ENCODE measurements at regions not wholly inside any gene's neighbourhood (a gene's known extent, or its start where the extent isn't known, plus 50 kb on each side); places are given as distances from the start of the nearest gene placed in this dataset.
"Not testable (repeated sequence)": the region's sequence is repeated elsewhere in the genome, so short reads cannot be mapped to it uniquely, and the experiment has no call there.

- Histone ChIP-seq H3K4me3 (no peak overlapping the region), H3K79me2 (no peaks in the 10 kb centered on the region), H3K4me1 (ENCODE audit: insufficient read depth) (no peaks in the 10 kb centered on the region), H4K20me1 (ENCODE audit: insufficient read depth, poor library complexity, severe bottlenecking) (no peaks in the 10 kb centered on the region), H3K9me3 (ENCODE audit: low read depth) (no peaks in the 10 kb centered on the region), H3K36me3 (replicated peaks; ENCODE audit: insufficient read depth, low read depth) (no peaks in the 10 kb centered on the region), H2AFZ (no peak overlapping the region), H3K27me3 (no peaks in the 10 kb centered on the region), H3K27ac (no peak overlapping the region), H3K4me2 (no peak overlapping the region), H3K9me2 (replicated peaks; ENCODE audit: insufficient read depth) (no peaks in the 10 kb centered on the region)
- no peak for DNase-seq (ENCODE audit: low spot score)
- TF ChIP-seq EZH2 (IDR thresholded peaks at IDR 0.05; ENCODE audit: borderline replicate concordance) = no peak
- no peak for TF ChIP-seq EZH2phosphoT487 (IDR thresholded peaks at IDR 0.05; ENCODE audit: low read depth, severe bottlenecking, unreplicated experiment)
- no peak for TF ChIP-seq CTCF (IDR thresholded peaks at IDR 0.05; ENCODE audit: poor library complexity)
- 90% methylated on average over 33 of the region's 33 CpGs for WGBS (ENCODE audit: low lambda C conversion rate, missing lambda C conversion rate)
Measured at GRCh38 chr6:164085091-164086075, 670.9 kb downstream of the QKI start.

GRCh38 chr6:164079275-164079600, 664.7 kb downstream of the QKI start:
- Histone ChIP-seq H3K27ac (no peak overlapping the region), H3K79me2 (no peaks in the 10 kb centered on the region), H2AFZ (no peak overlapping the region), H3K4me3 (no peak overlapping the region), H3K4me2 (no peak overlapping the region), H3K9me2 (replicated peaks; ENCODE audit: insufficient read depth) (no peaks in the 10 kb centered on the region), H3K4me1 (ENCODE audit: insufficient read depth) (no peaks in the 10 kb centered on the region), H3K27me3 (no peaks in the 10 kb centered on the region), H4K20me1 (ENCODE audit: insufficient read depth, poor library complexity, severe bottlenecking) (no peaks in the 10 kb centered on the region), H3K36me3 (replicated peaks; ENCODE audit: insufficient read depth, low read depth) (no peaks in the 10 kb centered on the region), H3K9me3 (ENCODE audit: low read depth) (no peaks in the 10 kb centered on the region)
- 97% methylated on average over 6 of the region's 6 CpGs for WGBS (ENCODE audit: low lambda C conversion rate, missing lambda C conversion rate)
- TF ChIP-seq EZH2phosphoT487 (IDR thresholded peaks at IDR 0.05; ENCODE audit: low read depth, severe bottlenecking, unreplicated experiment) = no peak
- no peak for TF ChIP-seq EZH2 (IDR thresholded peaks at IDR 0.05; ENCODE audit: borderline replicate concordance)
- no peak for TF ChIP-seq CTCF (IDR thresholded peaks at IDR 0.05; ENCODE audit: poor library complexity)
- DNase-seq (ENCODE audit: low spot score) = no peak

DNA sequence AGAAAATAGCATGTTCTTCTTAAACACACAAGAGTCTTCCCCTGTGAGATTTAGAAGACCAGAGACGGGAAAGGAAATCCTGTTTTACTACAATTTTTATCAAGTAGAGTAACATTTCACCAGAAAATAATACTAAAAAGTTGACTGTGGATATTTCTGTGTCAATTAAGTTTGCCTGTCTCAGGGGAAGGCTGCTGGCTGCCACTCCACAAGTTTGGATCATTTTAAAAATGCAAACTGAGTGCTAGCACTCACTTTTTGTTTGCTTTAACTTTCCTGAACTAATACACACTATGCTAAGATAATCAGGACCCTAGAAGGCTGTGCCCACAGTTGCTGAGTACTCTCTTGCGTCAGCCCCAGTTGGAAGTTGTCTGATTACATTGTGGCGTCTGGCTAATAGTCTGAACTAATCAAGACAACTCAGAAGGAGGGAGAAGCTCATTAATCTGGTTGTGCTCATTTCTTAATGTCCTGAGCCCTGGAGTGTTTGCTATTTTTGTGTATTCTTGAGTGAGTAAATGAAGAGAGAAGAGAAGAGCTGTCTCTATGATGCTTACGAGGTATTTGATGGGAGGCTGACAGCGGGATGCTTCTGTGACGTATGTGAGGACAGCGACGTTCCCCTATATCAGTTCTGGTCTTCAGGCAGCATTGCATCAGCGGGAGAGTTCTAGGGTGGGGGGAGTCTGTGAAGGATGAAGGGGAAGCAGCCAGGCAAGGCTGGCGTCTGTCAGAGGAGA, 664.2 kb downstream of the QKI start:
- H3K27me3 ChIP-seq = no peaks in the 10 kb centered on the region
- no peaks in the 10 kb centered on the region for H3K79me2 ChIP-seq
- H3K9me3 ChIP-seq (ENCODE audit: low read depth) = no peaks in the 10 kb centered on the region
- H3K27ac ChIP-seq = no peak overlapping the region
- H3K4me1 ChIP-seq (ENCODE audit: insufficient read depth) = no peaks in the 10 kb centered on the region
- H3K4me2 ChIP-seq = no peak overlapping the region
- H4K20me1 ChIP-seq (ENCODE audit: insufficient read depth, poor library complexity, severe bottlenecking) = no peaks in the 10 kb centered on the region
- H3K4me3 ChIP-seq = no peak overlapping the region
- no peak for DNase-seq (ENCODE audit: low spot score)
- H3K36me3 ChIP-seq (replicated peaks; ENCODE audit: insufficient read depth, low read depth) = no peaks in the 10 kb centered on the region
- TF ChIP-seq EZH2 (IDR thresholded peaks at IDR 0.05; ENCODE audit: borderline replicate concordance) = no peak
- no peak for TF ChIP-seq CTCF (IDR thresholded peaks at IDR 0.05; ENCODE audit: poor library complexity)
- TF ChIP-seq EZH2phosphoT487 (IDR thresholded peaks at IDR 0.05; ENCODE audit: low read depth, severe bottlenecking, unreplicated experiment) = no peak
- H3K9me2 ChIP-seq (replicated peaks; ENCODE audit: insufficient read depth) = no peaks in the 10 kb centered on the region
- 66% methylated on average over 10 of the region's 10 CpGs for WGBS (ENCODE audit: low lambda C conversion rate, missing lambda C conversion rate)
- H2AFZ ChIP-seq = no peak overlapping the region

DNA sequence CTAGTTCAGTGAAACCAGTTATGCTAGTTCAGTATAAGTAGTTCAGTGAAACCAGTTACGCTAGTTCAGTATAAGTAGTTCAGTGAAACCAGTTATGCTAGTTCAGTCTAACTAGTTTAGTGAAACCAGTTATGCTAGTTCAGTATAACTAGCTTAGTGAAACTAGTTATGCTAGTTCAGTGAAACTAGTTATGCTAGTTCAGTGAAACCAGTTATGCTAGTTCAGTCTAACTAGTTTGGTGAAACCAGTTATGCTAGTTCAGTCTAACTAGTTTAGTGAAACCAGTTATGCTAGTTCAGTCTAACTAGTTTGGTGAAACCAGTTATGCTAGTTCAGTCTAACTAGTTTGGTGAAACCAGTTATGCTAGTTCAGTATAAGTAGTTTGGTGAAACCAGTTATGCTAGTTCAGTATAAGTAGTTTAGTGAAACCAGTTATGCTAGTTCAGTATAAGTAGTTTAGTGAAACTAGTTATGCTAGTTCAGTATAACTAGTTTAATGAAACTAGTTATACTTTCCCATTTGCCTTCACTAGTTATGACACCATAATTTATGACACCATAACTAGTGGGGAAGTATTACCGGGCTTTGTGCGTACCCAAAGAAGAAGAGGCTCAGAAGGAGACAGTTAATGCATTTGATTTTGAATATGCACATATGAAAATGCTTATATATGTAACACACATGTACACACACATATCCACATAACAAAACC, 662.5 kb downstream of the QKI start:
- H3K4me3 ChIP-seq; H3K9me2 ChIP-seq (replicated peaks; ENCODE audit: insufficient read depth); DNase-seq (ENCODE audit: low spot score); H2AFZ ChIP-seq; H3K27me3 ChIP-seq; H3K79me2 ChIP-seq; H3K9me3 ChIP-seq (ENCODE audit: low read depth); H4K20me1 ChIP-seq (ENCODE audit: insufficient read depth, poor library complexity, severe bottlenecking); H3K4me2 ChIP-seq; H3K4me1 ChIP-seq (ENCODE audit: insufficient read depth); H3K36me3 ChIP-seq (replicated peaks; ENCODE audit: insufficient read depth, low read depth); H3K27ac ChIP-seq: not testable (repeated sequence)
- WGBS (ENCODE audit: low lambda C conversion rate, missing lambda C conversion rate) = 83% methylated on average over 3 of the region's 3 CpGs
